C4-2B (cell line): ENCODE measurements at regions not wholly inside any gene's neighbourhood (a gene's known extent, or its start where the extent isn't known, plus 50 kb on each side); places are given as distances from the start of the nearest gene placed in this dataset.

Experiments
- H3K27ac ChIP-seq: fragments of 450-650 bp; 2 replicates; pipeline ENCODE4 v1.5.1; 2017
- ZFX ChIP-seq: fragments of 450-650 bp; IDR thresholded peaks from 2 replicates; pipeline ENCODE4 v1.6.1; 2017
- TF ChIP-seq, protein P1 (sequence below): fragments of 450-650 bp; conservative IDR thresholded peaks from 2 replicates; pipeline ENCODE4 v1.5.1; 2017; ENCODE audit warnings: mild to moderate bottlenecking

DNA sequence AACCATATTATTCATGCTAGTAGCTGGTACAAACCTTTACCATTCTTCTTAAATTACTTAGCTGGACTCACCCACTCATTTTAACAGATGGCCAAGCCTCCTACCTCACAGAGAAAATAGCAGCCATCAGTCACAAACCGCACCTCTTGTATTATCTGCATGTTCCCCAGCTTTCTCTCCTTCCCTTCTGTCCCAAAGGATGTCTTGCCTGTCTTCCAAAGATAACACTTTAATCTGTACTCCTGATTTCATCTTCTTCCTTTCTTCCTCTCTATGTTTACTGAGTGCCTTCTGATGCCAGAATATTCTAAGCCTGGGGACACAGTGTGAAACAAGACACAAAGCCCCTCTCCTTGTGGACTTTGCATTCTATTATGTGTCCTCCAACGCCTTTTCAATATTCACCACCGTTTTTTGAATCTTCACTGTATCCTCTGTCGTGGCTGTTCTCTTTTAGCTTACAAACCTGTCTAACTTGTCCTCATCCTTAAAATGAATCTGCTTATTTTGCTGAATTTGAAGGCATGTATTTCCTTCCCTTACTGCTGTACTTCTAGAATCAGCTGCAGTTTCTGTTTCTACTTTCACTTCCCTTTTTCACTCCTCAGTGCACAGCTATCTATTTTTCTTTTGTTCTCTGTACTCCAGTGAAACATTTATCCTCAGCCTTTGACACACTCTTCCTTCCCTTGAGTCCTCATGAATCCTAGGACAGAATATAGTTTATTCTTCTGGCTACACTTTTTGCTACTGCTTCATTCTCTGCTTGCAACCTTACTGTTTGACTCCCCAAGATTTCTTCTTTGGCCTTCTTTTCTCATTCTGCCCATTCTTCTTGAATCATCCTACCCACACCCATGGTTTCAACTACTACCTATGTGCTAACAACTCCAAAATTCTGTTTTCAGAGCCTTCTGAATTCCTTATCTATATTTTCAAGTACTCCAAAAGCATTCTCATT lies 216.9 kb upstream of the SAMSN1 start:
- H3K27ac ChIP-seq = no peak overlapping the region
- no peak for TF ChIP-seq ZFX

DNA sequence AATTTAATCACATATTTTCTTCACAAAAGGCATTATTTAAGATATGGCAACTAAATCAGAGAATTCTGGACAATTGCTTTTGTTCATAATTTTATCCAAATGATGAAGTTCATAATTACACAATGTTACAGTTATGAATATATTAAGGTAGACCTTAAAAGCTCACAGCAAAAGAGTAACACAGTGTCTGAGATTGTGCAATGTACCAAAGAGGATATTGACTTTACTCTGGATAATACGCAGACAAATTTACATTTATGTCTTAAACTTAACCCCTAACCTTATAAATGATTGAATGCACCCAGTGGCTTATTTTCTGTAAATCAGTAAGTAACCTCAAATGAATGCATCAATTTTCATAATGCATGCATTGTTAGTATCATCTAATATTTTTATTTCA lies 216.2 kb upstream of the SAMSN1 start:
- no peak overlapping the region for H3K27ac ChIP-seq
- no peak for TF ChIP-seq ZFX
- TF ChIP-seq, protein P1, sequence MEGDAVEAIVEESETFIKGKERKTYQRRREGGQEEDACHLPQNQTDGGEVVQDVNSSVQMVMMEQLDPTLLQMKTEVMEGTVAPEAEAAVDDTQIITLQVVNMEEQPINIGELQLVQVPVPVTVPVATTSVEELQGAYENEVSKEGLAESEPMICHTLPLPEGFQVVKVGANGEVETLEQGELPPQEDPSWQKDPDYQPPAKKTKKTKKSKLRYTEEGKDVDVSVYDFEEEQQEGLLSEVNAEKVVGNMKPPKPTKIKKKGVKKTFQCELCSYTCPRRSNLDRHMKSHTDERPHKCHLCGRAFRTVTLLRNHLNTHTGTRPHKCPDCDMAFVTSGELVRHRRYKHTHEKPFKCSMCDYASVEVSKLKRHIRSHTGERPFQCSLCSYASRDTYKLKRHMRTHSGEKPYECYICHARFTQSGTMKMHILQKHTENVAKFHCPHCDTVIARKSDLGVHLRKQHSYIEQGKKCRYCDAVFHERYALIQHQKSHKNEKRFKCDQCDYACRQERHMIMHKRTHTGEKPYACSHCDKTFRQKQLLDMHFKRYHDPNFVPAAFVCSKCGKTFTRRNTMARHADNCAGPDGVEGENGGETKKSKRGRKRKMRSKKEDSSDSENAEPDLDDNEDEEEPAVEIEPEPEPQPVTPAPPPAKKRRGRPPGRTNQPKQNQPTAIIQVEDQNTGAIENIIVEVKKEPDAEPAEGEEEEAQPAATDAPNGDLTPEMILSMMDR = no peak

DNA sequence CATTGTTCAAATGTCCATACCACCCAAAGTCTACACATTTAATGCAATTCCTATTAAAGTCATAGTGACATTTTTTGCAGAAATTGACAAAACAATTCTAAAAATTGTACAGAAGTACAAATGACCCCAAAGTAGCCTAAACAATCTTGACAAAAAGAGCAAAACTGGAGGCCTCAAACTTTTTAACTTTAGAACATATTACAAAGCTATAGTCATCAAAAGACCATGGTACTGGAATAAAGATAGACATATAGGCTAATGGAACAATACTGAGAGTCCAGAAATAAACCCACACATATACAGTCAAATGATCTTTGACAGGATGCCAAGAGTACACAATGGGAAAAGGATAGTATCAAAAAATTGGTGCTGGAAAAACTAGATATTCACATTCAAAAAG lies 213.2 kb upstream of the SAMSN1 start:
- H3K27ac ChIP-seq = no peak overlapping the region
- TF ChIP-seq ZFX = no peak
- TF ChIP-seq, protein P1 = no peak

DNA sequence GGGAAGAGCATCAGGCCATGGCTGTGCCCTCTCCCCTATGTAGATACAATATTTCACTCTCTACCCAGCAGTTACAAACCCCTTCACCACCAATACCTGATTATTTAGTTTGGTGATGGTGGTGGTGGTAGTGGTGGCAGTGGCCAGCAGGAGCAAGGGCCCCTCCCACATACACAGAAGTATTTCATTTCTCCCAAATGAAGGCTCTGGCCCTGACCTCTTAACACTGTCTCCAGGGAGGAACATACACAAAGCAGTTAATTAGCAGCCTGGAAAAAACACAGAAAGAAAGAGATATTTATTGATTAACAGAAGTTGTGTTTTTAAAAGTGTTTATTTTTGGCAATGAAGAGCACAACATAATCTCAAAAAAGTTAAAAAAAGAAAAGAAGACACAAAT lies 212.7 kb upstream of the SAMSN1 start:
- TF ChIP-seq ZFX = no peak
- TF ChIP-seq, protein P1 = no peak

DNA sequence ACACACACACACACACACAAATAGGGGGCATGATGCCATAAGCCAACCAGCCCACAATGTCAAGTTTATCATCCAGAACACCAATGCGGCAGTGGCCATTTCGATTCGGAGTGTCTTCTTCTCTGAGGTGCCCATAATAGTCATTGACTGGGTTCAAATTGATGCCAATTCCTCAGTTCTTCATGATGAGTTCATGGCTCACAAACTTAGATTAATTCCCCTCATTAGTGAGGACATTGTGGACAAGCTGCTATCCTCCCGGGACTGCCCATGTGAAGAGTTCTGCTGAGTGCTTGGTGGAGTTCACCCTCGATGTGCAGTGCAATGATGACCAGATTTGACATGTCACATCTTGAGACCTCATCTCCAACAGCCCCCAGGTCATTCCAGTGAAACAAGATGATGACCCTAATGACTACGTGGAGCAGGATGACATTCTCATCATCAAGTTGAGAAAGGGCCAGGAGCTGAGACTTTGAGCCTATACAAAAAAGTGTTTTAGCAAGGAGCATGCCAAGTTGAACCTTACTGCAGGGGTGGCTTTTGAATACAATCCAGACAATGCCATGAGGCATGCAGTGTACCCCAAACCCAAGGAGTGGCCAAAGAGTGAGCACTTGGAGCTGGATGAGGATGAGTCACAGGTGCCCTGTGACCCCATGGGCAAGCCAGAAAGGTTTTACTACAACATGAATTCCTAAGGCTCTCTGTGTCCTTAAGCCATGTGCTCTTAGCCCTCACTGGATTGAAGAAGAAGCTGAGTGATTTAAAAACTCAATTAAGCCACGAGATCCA lies 211.6 kb upstream of the SAMSN1 start:
- TF ChIP-seq ZFX = no peak
- TF ChIP-seq, protein P1 = no peak
- no peak overlapping the region for H3K27ac ChIP-seq

More for the DNA sequence above, 212.7 kb upstream of the SAMSN1 start:
- H3K27ac ChIP-seq = no peak overlapping the region

DNA sequence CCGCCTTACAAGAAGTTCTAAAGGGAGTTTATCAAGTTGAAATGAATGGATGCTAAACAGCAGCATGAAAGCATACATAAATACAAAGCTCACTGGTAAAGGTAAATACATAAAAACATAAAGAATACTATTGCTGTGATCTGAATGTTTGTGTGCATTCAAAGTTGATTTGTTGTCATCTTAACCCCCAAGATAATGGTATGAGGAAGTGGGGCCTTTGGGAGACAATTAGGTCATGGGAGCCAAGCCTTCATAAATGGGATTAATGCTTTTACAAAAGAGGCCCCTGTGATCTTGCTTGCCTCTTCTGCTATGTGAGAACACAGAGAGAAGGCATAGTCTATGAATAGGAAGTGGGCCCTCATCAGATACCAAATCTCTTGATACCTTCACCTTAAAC lies 209.0 kb upstream of the SAMSN1 start:
- TF ChIP-seq, protein P1 = no peak
- no peak for TF ChIP-seq ZFX
- no peak overlapping the region for H3K27ac ChIP-seq

DNA sequence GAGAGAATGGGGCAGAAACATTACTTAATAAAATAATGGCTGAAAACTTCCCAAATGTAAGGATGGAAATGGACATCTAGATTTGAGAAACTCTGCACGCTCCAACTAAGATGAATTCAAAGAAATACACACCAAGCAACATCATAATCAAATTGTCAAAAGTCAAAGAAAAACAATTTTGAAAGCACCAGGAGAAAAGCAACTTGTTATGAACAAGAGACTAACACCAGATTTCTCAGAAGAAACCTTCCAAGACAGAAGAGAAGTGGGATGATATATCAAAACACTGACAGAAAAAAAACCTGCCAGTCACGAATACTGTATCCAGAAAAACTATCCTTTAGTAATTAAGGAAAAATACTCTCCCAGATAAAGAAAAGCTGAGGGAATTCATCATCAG lies 208.6 kb upstream of the SAMSN1 start:
- no peak for TF ChIP-seq ZFX
- TF ChIP-seq, protein P1 = no peak
- no peak overlapping the region for H3K27ac ChIP-seq
